ENCODE measurements at regions not wholly inside any gene's neighbourhood (a gene's known extent, or its start where the extent isn't known, plus 50 kb on each side); places are given as distances from the start of the nearest gene placed in this dataset.
"Not testable (repeated sequence)": the region's sequence is repeated elsewhere in the genome, so short reads cannot be mapped to it uniquely, and the experiment has no call there.

- no peak for DNase-seq
Observed at GRCh38 chr21:27323331-27323730, 356.4 kb upstream of the ADAMTS5 start.

- DNase-seq: no peak
Observed at GRCh38 chr21:27321791-27322190, 354.9 kb upstream of the ADAMTS5 start.

GRCh38 chr21:27320868-27321267, 354.0 kb upstream of the ADAMTS5 start:
- no peak for DNase-seq

GRCh38 chr21:27317601-27318000, 350.7 kb upstream of the ADAMTS5 start:
- not testable (repeated sequence) for DNase-seq

GRCh38 chr21:27315373-27315772, 348.5 kb upstream of the ADAMTS5 start:
- DNase-seq: no peak

- DNase-seq: no peak
Observed at GRCh38 chr21:27314131-27314530, 347.2 kb upstream of the ADAMTS5 start.

- no peak for DNase-seq
Observed at GRCh38 chr21:27306791-27307775, 340.2 kb upstream of the ADAMTS5 start.

- no peak for DNase-seq
Observed at GRCh38 chr21:27306206-27306605, 339.3 kb upstream of the ADAMTS5 start.

GRCh38 chr21:27301220-27301619, 334.3 kb upstream of the ADAMTS5 start:
- no peak for DNase-seq

- no peak for DNase-seq
Observed at GRCh38 chr21:27300770-27301169, 333.9 kb upstream of the ADAMTS5 start.

GRCh38 chr21:27298465-27298864, 331.6 kb upstream of the ADAMTS5 start:
- DNase-seq: no peak

GRCh38 chr21:27293239-27293638, 326.4 kb upstream of the ADAMTS5 start:
- no peak for DNase-seq

GRCh38 chr21:27292783-27293182, 325.9 kb upstream of the ADAMTS5 start:
- DNase-seq: no peak

GRCh38 chr21:27292229-27292628, 325.3 kb upstream of the ADAMTS5 start:
- no peak for DNase-seq

- no peak for DNase-seq
Observed at GRCh38 chr21:27291006-27291405, 324.1 kb upstream of the ADAMTS5 start.

GRCh38 chr21:27290028-27290427, 323.1 kb upstream of the ADAMTS5 start:
- no peak for DNase-seq

GRCh38 chr21:27286760-27287159, 319.9 kb upstream of the ADAMTS5 start:
- DNase-seq: no peak

- DNase-seq: no peak
Observed at GRCh38 chr21:27277110-27277509, 310.2 kb upstream of the ADAMTS5 start.

GRCh38 chr21:27275294-27275927, 308.5 kb upstream of the ADAMTS5 start:
- no peak for DNase-seq

GRCh38 chr21:27269644-27270043, 302.8 kb upstream of the ADAMTS5 start:
- DNase-seq: no peak

- DNase-seq: no peak
Observed at GRCh38 chr21:27268290-27268689, 301.4 kb upstream of the ADAMTS5 start.

GRCh38 chr21:27265949-27266348, 299.1 kb upstream of the ADAMTS5 start:
- DNase-seq: no peak

GRCh38 chr21:27265492-27265891, 298.6 kb upstream of the ADAMTS5 start:
- DNase-seq: no peak

GRCh38 chr21:27261676-27262075, 294.8 kb upstream of the ADAMTS5 start:
- no peak for DNase-seq
